ENCODE measurements at regions not wholly inside any gene's neighbourhood (a gene's known extent, or its start where the extent isn't known, plus 50 kb on each side); places are given as distances from the start of the nearest gene placed in this dataset.

- no peak for TF ChIP-seq CTCF (IDR thresholded peaks at IDR 0.05)
- TF ChIP-seq POLR2A (IDR thresholded peaks at IDR 0.05; ENCODE audit: low read depth), result no peak
- no peak for TF ChIP-seq POLR2AphosphoS5 (IDR thresholded peaks at IDR 0.05)
Measured at GRCh38 chr1:14460173-14460572, 138.3 kb upstream of the KAZN start.
